GM12891 (cell line): ENCODE measurements at regions not wholly inside any gene's neighbourhood (a gene's known extent, or its start where the extent isn't known, plus 50 kb on each side); places are given as distances from the start of the nearest gene placed in this dataset.

Experiments
- POLR2A ChIP-seq: IDR thresholded peaks from 2 replicates; pipeline ENCODE4 v1.6.1; 2011; ENCODE audit warnings: low read depth, low read length, control low read depth
- POLR2AphosphoS5 ChIP-seq: IDR thresholded peaks from 2 replicates; pipeline ENCODE4 v1.6.1; 2011; ENCODE audit warnings: low read depth, low read length, control low read depth
- POU2F2 ChIP-seq: IDR thresholded peaks from 2 replicates; pipeline ENCODE4 v1.6.1; 2011; ENCODE audit warnings: low read depth, mild to moderate bottlenecking, control low read depth, low read length, moderate library complexity
- SPI1 ChIP-seq: IDR thresholded peaks from 2 replicates; pipeline ENCODE4 v1.6.1; 2011; ENCODE audit warnings: low read depth, low read length, control low read depth

- no peak for TF ChIP-seq POU2F2
- no peak for TF ChIP-seq POLR2A
- no peak for TF ChIP-seq POLR2AphosphoS5
- TF ChIP-seq SPI1, result no peak
These were observed 167.5 kb upstream of the UBL3 start for GRCh38 chr13:30017880-30018279.
